Neutrophil (primary cell): ENCODE measurements at regions not wholly inside any gene's neighbourhood (a gene's known extent, or its start where the extent isn't known, plus 50 kb on each side); places are given as distances from the start of the nearest gene placed in this dataset.

ENCODE experiments used
- H3K27ac ChIP-seq: fragments of 200-600 bp; sonication (generic); 2 replicates; pipeline ENCODE4 v1.5.1; 2016; ENCODE audit warnings: mild to moderate bottlenecking, moderate library complexity
- H3K27me3 ChIP-seq: fragments of 200-600 bp; sonication (generic); 2 replicates; pipeline ENCODE4 v1.6.0; 2016; ENCODE audit warnings: mild to moderate bottlenecking
- H3K36me3 ChIP-seq: fragments of 200-600 bp; sonication (generic); 2 replicates; pipeline ENCODE4 v1.5.1; 2017
- H3K4me1 ChIP-seq, 2 experiments: fragments of 200-600 bp in 1 of 2; sonication (generic) in 1 of 2; 1 replicate in 1 of 2; 2 replicates in 1 of 2; pipeline versions ENCODE4 v1.5.1 to v1.6.1; 2013 to 2016; ENCODE audit warnings: low read depth in 1 of 2, low read length in 1 of 2, mild to moderate bottlenecking in 1 of 2, moderate library complexity in 1 of 2; ENCODE audit not compliant: control insufficient read depth in 1 of 2, insufficient read depth in 1 of 2
- H3K4me3 ChIP-seq, 2 experiments: fragments of 200-600 bp in 1 of 2; sonication (generic) in 1 of 2; 1 replicate in 1 of 2; 2 replicates in 1 of 2; pipeline ENCODE4 v1.5.1; 2013 to 2016; ENCODE audit warnings: low read depth in 1 of 2, low read length in 1 of 2, mild to moderate bottlenecking in 1 of 2, moderate library complexity in 1 of 2
- H3K9me3 ChIP-seq: fragments of 200-600 bp; sonication (generic); 2 replicates; pipeline ENCODE4 v1.5.1; 2016
- TF ChIP-seq, protein P1 (sequence below): fragments of 200-600 bp; sonication (generic); IDR thresholded peaks from 2 replicates; pipeline ENCODE4 v1.5.1; 2016; ENCODE audit warnings: antibody characterized with exemption

- H3K27me3 ChIP-seq: no peaks in the 10 kb centered on the region
Observed at GRCh38 chr2:14445670-14446069, 186.8 kb upstream of the LRATD1 start.

DNA sequence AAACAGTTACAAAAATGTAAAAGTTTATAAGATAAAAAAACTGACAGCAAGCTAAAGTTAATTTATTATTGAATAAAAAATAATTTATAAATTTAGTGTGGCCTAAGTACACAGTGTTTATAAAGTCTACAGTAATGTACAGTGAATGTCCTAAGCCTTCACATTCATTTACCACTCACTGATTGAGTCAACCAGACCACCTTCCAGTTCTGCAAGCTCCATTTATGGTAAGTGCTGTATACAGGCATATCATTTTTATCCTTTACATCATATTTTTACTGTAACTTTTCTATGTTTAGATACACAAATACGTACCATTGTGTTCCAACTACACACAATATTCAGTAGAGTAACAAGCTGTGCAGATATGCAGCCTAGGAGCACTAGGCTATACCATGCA lies 184.2 kb upstream of the LRATD1 start:
- TF ChIP-seq, protein P1, sequence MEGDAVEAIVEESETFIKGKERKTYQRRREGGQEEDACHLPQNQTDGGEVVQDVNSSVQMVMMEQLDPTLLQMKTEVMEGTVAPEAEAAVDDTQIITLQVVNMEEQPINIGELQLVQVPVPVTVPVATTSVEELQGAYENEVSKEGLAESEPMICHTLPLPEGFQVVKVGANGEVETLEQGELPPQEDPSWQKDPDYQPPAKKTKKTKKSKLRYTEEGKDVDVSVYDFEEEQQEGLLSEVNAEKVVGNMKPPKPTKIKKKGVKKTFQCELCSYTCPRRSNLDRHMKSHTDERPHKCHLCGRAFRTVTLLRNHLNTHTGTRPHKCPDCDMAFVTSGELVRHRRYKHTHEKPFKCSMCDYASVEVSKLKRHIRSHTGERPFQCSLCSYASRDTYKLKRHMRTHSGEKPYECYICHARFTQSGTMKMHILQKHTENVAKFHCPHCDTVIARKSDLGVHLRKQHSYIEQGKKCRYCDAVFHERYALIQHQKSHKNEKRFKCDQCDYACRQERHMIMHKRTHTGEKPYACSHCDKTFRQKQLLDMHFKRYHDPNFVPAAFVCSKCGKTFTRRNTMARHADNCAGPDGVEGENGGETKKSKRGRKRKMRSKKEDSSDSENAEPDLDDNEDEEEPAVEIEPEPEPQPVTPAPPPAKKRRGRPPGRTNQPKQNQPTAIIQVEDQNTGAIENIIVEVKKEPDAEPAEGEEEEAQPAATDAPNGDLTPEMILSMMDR: no peak

More at GRCh38 chr2:14445670-14446069, 186.8 kb upstream of the LRATD1 start:
- Histone ChIP-seq H3K4me1 (no peaks in the 10 kb centered on the region), H3K36me3 (no peaks in the 10 kb centered on the region), H3K9me3 (no peaks in the 10 kb centered on the region), H3K4me3 (no peak overlapping the region), H3K27ac (no peak overlapping the region)
- TF ChIP-seq, protein P1: no peak

DNA sequence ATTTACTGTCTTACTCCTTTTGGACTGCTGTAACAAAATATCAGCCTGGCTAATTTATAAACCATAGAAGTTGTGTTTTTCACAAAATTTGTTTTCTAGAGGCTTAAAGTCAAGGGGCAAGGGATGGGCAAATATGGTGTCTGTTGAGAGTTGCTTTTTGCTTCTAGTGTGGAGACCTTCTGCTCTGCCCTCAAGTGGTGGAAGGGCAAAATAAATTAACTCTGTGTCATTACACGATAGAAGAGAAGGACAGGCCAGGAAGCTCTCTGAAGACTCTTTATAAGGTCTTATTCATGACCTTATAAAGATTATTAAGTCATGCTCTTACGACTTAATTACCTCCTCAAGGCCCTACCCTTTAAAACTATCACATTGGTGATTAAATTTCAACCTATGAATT lies 181.2 kb upstream of the LRATD1 start:
- TF ChIP-seq, protein P1: no peak
- Histone ChIP-seq H3K4me3 (no peak overlapping the region), H3K4me1 (no peaks in the 10 kb centered on the region), H3K27me3 (no peaks in the 10 kb centered on the region), H3K36me3 (no peaks in the 10 kb centered on the region), H3K27ac (no peak overlapping the region), H3K9me3 (no peaks in the 10 kb centered on the region)

More for the DNA sequence above, 184.2 kb upstream of the LRATD1 start:
- H3K36me3 ChIP-seq: no peaks in the 10 kb centered on the region
- no peaks in the 10 kb centered on the region for H3K9me3 ChIP-seq
- H3K4me3 ChIP-seq: no peak overlapping the region
- H3K27me3 ChIP-seq: no peaks in the 10 kb centered on the region
- no peak overlapping the region for H3K27ac ChIP-seq
- no peaks in the 10 kb centered on the region for H3K4me1 ChIP-seq

DNA sequence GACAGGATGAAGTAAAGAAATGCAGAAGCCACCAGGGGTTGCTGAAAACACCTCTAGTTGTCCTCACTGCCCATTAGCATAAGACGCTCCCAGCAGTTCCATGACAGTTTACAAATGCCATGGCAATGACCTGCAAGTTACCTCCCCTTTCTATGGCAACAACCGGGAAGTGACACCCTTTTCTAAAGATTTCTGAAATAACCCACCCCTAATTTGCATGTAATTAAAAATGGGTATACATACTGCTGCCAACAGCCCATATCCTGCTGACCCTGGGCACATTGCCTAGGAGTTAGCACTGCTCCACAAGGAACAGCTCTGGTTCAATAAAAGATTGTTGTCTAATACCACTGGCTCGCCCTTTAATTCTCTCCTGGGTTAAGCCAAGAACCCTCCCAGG lies 178.3 kb upstream of the LRATD1 start:
- H3K27me3 ChIP-seq: no peaks in the 10 kb centered on the region
- no peaks in the 10 kb centered on the region for H3K36me3 ChIP-seq
- no peaks in the 10 kb centered on the region for H3K4me1 ChIP-seq
- no peak overlapping the region for H3K27ac ChIP-seq
- no peaks in the 10 kb centered on the region for H3K9me3 ChIP-seq
- no peak overlapping the region for H3K4me3 ChIP-seq
- TF ChIP-seq, protein P1: no peak

- Histone ChIP-seq H3K4me1 (no peaks in the 10 kb centered on the region), H3K9me3 (no peaks in the 10 kb centered on the region), H3K4me3 (no peak overlapping the region), H3K27me3 (no peaks in the 10 kb centered on the region), H3K27ac (no peak overlapping the region), H3K36me3 (no peaks in the 10 kb centered on the region)
- TF ChIP-seq, protein P1: no peak
Observed at GRCh38 chr2:14459786-14460325, 172.7 kb upstream of the LRATD1 start.

- Histone ChIP-seq H3K4me3 (no peak overlapping the region), H3K27ac (no peak overlapping the region), H3K4me1 (no peaks in the 10 kb centered on the region), H3K9me3 (no peaks in the 10 kb centered on the region), H3K36me3 (no peaks in the 10 kb centered on the region), H3K27me3 (no peaks in the 10 kb centered on the region)
- TF ChIP-seq, protein P1: no peak
Observed at GRCh38 chr2:14475994-14476393, 156.5 kb upstream of the LRATD1 start.
